Left ventricle myocardium inferior (tissue), 1 donor: ENCODE measurements at regions not wholly inside any gene's neighbourhood (a gene's known extent, or its start where the extent isn't known, plus 50 kb on each side); places are given as distances from the start of the nearest gene placed in this dataset.

Experiments
- DNase-seq: peaks from one replicate; pipeline ENCODE4 v3.0.0-alpha.2; 2020
- H3K27ac ChIP-seq: fragments of 200-600 bp; replicated peaks from 2 replicates; pipeline ENCODE4 v1.8.0; 2021
- H3K27me3 ChIP-seq: fragments of 200-600 bp; 2 replicates; pipeline ENCODE4 v1.8.0; 2021; ENCODE audit warnings: low read depth
- H3K36me3 ChIP-seq: fragments of 200-600 bp; 2 replicates; pipeline ENCODE4 v1.8.0; 2021
- H3K4me1 ChIP-seq: fragments of 200-600 bp; 2 replicates; pipeline ENCODE4 v1.8.0; 2021
- H3K4me3 ChIP-seq: fragments of 200-600 bp; 2 replicates; pipeline ENCODE4 v1.8.0; 2021; ENCODE audit warnings: mild to moderate bottlenecking, moderate library complexity
- H3K9me3 ChIP-seq: fragments of 200-600 bp; replicated peaks from 2 replicates; pipeline ENCODE4 v1.8.0; 2021
- CTCF ChIP-seq: fragments of 200-600 bp; IDR thresholded peaks from 2 replicates; pipeline ENCODE4 v1.8.0; 2021; ENCODE audit warnings: antibody characterized with exemption, mild to moderate bottlenecking, borderline replicate concordance
- intact Hi-C: fragments of 100-400 bp; cut with micrococcal nuclease; formaldehyde crosslinking; loops from one replicate; pipeline ENCODE4 v1.11.0; 2022
- donor health status: DM: no; HTN: yes; CAD: no; lungs with severe emphysema.

- no peak overlapping the region for H3K4me3 ChIP-seq
- no peaks in the 10 kb centered on the region for H3K9me3 ChIP-seq
- no peaks in the 10 kb centered on the region for H3K27me3 ChIP-seq
- H3K36me3 ChIP-seq: no peaks in the 10 kb centered on the region
- no peak for DNase-seq
- intact Hi-C loops: no loop called here
- no peak for TF ChIP-seq CTCF
- H3K27ac ChIP-seq: no peak overlapping the region
- peaks cover 35% of the 10 kb centered on the region for H3K4me1 ChIP-seq
Measured at GRCh38 chr3:41000471-41000870, 198.8 kb upstream of the CTNNB1 start.

- H3K27ac ChIP-seq: no peak overlapping the region
- TF ChIP-seq CTCF: no peak
Measured at GRCh38 chr3:41001556-41001955, 197.7 kb upstream of the CTNNB1 start.

GRCh38 chr3:41002104-41002503, 197.2 kb upstream of the CTNNB1 start:
- no peak overlapping the region for H3K4me3 ChIP-seq
- DNase-seq: no peak
- no peaks in the 10 kb centered on the region for H3K36me3 ChIP-seq
- H3K9me3 ChIP-seq: peaks cover 2% of the 10 kb centered on the region
- H3K4me1 ChIP-seq: peaks cover 21% of the 10 kb centered on the region
- intact Hi-C loops: no loop called here
- no peak overlapping the region for H3K27ac ChIP-seq
- no peaks in the 10 kb centered on the region for H3K27me3 ChIP-seq
- TF ChIP-seq CTCF: no peak

More at GRCh38 chr3:41001556-41001955, 197.7 kb upstream of the CTNNB1 start:
- H3K27me3 ChIP-seq: no peaks in the 10 kb centered on the region
- DNase-seq: no peak
- intact Hi-C loops: no loop called here
- no peak overlapping the region for H3K4me3 ChIP-seq
- no peaks in the 10 kb centered on the region for H3K36me3 ChIP-seq
- no peaks in the 10 kb centered on the region for H3K9me3 ChIP-seq
- H3K4me1 ChIP-seq: peaks cover 27% of the 10 kb centered on the region

- Histone ChIP-seq H3K4me3 (no peak overlapping the region), H3K36me3 (no peaks in the 10 kb centered on the region), H3K4me1 (no peaks in the 10 kb centered on the region), H3K27me3 (no peaks in the 10 kb centered on the region), H3K27ac (no peak overlapping the region), H3K9me3 (peaks cover 21% of the 10 kb centered on the region)
- TF ChIP-seq CTCF: no peak
- DNase-seq: no peak
- intact Hi-C loops: no loop called here
Measured at GRCh38 chr3:41007399-41007798, 191.9 kb upstream of the CTNNB1 start.

- Histone ChIP-seq H3K4me1 (no peaks in the 10 kb centered on the region), H3K36me3 (no peaks in the 10 kb centered on the region), H3K27ac (no peak overlapping the region), H3K4me3 (no peak overlapping the region), H3K9me3 (peaks cover 21% of the 10 kb centered on the region), H3K27me3 (no peaks in the 10 kb centered on the region)
- intact Hi-C loops: no loop called here
- DNase-seq: no peak
- TF ChIP-seq CTCF: no peak
Measured at GRCh38 chr3:41011854-41012253, 187.5 kb upstream of the CTNNB1 start.

GRCh38 chr3:41018855-41019254, 180.4 kb upstream of the CTNNB1 start:
- no peaks in the 10 kb centered on the region for H3K36me3 ChIP-seq

More at GRCh38 chr3:41018855-41019254, 180.4 kb upstream of the CTNNB1 start:
- H3K4me3 ChIP-seq: no peak overlapping the region
- H3K9me3 ChIP-seq: no peaks in the 10 kb centered on the region
- TF ChIP-seq CTCF: no peak
- no peak for DNase-seq
- H3K4me1 ChIP-seq: no peaks in the 10 kb centered on the region
- H3K27ac ChIP-seq: no peak overlapping the region
- no peaks in the 10 kb centered on the region for H3K27me3 ChIP-seq
- intact Hi-C loops: no loop called here
